ENCODE measurements at regions not wholly inside any gene's neighbourhood (a gene's known extent, or its start where the extent isn't known, plus 50 kb on each side); places are given as distances from the start of the nearest gene placed in this dataset.

DNA sequence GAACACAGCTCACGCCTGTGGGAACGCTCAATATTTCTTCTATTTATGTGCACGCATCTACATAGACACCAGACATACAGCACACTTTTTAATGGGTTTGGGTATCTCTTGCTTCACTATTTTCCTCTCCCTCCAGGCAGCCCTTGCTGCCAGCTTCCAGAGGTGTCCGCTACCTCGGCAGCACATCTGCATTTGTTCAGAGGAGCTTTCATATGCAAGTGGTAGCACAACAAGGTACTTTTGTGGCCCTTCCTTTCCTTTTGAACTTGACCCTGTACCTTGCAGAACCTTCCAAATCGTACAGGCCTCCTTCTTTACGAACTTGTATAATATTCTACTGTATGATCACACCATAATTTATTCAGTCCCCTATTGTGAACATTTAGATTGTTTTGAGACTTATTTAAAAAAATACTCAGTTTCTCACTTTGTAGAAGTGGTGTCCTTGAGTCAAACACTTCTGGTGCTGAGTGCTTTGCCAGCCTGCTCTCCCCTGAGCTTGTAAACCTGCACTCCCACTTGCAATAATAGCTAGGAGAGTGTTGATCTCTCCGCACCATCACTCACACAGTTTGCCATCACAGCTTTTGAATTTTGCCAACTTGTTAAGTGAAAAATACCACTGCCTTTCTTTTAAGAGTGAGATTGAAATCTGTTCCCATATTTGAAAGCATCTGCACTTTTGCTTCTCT is 106.0 kb upstream of the ZNF32 start (continued):
- TF ChIP-seq EZH2 (IDR thresholded peaks at IDR 0.05; ENCODE audit: low read depth, low read length, severe bottlenecking) (no peak), GTF2F1 (IDR thresholded peaks at IDR 0.05; ENCODE audit: borderline replicate concordance, low read depth, low read length) (no peak), PHF8 (conservative IDR thresholded peaks at IDR 0.05; ENCODE audit: low read depth, low read length) (no peak), CEBPB (IDR thresholded peaks at IDR 0.05; ENCODE audit: low read depth, low read length) (peak; percentile 61; the same call in 1 of the 2 replicates), SP1 (IDR thresholded peaks at IDR 0.05; ENCODE audit: low read depth, low read length) (no peak), RXRA (IDR thresholded peaks at IDR 0.05; ENCODE audit: insufficient read depth, low read depth, low read length) (0 out of 2 replicates have a peak, but pooled peaks have one; percentile 17)

Data from H1 (cell line).